NT2/D1 (cell line): ENCODE measurements at regions not wholly inside any gene's neighbourhood (a gene's known extent, or its start where the extent isn't known, plus 50 kb on each side); places are given as distances from the start of the nearest gene placed in this dataset.

Experiments used
- SUZ12 ChIP-seq: IDR thresholded peaks from 2 replicates; pipeline ENCODE4 v1.6.1; 2011; ENCODE audit not compliant: insufficient read length, insufficient read depth; ENCODE audit errors: extremely low read depth
- YY1 ChIP-seq: IDR thresholded peaks from 2 replicates; pipeline ENCODE4 v1.6.1; 2011; ENCODE audit not compliant: insufficient read length, insufficient read depth
- ZNF274 ChIP-seq: IDR thresholded peaks from 2 replicates; pipeline ENCODE4 v1.6.1; 2011; ENCODE audit warnings: mild to moderate bottlenecking, low read depth, low read length

DNA sequence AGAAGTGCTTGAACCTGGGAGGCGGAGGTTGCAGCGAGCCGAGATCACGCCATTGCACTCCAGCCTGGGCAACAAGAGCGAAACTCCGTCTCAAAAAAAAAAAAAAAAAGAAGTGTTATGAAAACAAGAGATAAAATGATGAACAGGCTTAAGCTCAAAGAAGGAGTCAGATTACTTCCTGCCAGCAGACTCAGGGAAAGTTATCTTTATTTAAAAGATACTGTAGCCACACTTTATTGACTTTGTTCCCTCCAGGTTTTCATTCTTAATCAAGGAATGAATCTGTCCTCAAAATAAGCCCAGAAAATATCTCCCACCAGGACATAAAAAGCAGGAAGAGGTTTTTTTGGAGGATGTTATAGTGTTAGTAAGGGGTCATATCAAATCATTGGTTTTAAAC lies 176.5 kb upstream of the KCNMB2 start:
- TF ChIP-seq ZNF274 (no peak), SUZ12 (no peak), YY1 (no peak)
